GM12872 (cell line): ENCODE measurements at regions not wholly inside any gene's neighbourhood (a gene's known extent, or its start where the extent isn't known, plus 50 kb on each side); places are given as distances from the start of the nearest gene placed in this dataset.

Experiments
- CTCF ChIP-seq: IDR thresholded peaks from 3 replicates; pipeline ENCODE4 v1.5.1; 2011; ENCODE audit warnings: low read depth, mild to moderate bottlenecking, low read length, moderate library complexity; ENCODE audit not compliant: insufficient read depth

GRCh38 chr10:121308020-121308419 lies 290.2 kb downstream of the FGFR2 start:
- no peak for TF ChIP-seq CTCF

DNA sequence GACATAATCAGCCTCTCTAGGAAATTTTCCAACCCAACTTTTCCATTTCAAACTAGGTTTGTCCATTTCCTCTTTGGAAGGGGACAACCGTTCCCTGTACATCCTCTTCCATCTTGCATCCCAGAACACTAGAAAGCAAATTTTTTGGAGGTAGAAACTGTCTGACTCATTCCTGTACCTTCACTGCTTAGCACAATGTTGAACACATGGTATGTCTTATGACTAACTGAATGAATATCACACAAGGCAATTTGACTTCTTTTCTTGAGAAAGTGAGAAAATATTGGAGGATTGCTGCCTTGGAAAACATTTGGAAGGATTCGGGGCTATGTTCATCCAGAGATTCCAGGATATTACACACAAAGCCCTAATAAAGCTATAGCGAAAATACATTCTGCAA lies 289.1 kb downstream of the FGFR2 start:
- TF ChIP-seq CTCF = no peak

GRCh38 chr10:121310151-121310711 lies 288.0 kb downstream of the FGFR2 start:
- TF ChIP-seq CTCF = no peak

DNA sequence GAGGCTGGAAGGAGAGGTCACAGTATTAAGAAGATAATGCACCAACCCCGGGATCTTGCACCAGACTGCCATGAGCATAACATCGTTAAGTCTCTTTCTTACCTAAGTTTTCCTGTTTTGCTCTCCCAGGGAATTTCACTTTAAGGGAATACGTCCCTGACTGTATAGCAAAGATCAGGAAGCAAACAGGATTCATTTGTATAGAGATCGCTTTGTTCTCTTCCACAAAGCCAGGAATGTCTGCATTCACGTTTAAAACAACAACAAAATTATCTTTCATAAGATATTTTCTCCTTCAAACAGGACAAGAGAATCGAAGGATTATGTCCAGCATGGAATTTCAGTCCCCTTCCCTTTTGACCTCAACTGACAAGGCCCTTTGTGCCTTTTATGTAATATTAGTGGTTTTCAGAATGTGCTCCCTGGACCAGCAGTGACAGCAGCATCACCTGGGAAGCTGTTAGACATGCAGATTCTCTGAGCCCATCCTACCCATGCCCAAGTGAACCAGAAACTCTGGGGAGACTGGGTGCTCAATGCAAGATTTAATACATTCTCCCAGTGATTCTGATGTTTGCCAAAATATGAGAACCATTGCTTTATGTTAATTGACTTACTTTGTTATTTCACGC lies 286.3 kb downstream of the FGFR2 start:
- no peak for TF ChIP-seq CTCF

DNA sequence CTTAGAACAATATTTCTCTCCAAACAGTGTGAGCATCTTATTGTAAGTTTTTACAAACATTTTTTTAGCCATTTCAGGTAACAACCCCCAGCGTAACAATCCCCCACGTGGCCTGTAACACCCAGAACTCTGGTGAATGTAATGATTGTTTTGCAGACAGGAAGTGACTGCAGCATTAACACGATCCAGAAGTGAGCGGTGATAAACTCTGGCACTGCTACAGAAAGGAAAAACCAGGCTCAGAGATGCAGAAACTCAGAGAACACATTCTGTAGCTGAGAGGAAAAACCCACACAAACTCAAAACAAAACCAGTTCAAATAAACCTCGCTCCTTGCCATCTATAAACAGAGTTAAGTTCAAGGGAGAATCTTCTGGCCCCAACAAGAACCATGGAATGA lies 285.7 kb downstream of the FGFR2 start:
- no peak for TF ChIP-seq CTCF

DNA sequence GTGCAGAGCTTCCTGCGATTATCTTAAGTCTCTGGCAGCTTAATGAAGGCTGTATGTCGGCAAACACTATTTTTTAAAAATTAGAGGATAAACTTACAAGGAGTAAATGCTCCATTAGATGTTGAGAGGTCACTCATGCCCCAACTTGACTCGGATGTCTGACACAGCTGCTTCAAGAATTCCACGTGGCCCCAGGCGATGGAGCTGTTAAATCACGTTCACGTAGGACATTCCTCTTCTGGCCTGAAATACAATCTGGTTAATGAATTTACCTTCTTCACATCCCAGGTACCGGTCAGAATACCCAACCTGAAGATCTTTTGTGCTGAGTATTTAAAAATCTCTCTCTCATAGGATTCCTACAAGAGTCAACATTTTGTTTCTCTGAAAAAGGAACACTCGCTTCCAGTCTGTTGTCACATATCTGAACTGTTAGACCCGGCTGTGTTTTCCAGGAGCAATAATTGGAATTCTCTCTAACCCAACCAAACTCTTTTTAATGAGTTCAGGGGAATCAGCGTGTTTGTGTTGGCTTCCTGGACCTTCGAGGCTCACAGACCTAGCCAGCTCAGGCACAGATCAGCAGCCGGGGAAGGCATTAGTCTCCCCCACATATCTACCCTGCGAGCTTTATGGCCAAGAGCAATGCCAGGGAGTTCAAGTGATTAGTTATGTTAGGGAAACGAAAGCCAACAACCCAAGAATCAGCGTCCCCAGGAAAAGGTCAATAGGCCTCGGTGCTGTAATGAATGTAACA lies 284.9 kb downstream of the FGFR2 start:
- TF ChIP-seq CTCF = no peak

- TF ChIP-seq CTCF = no peak
Measured at GRCh38 chr10:121316432-121316831, 281.8 kb downstream of the FGFR2 start.
